H1 (cell line): ENCODE measurements at regions not wholly inside any gene's neighbourhood (a gene's known extent, or its start where the extent isn't known, plus 50 kb on each side); places are given as distances from the start of the nearest gene placed in this dataset.

Source experiments
- CTCF ChIA-PET: fragments of 300-600 bp; sonication (Branson Sonifier 250); formaldehyde crosslinking; loops from one replicate; lab custom pipeline; 2021; ENCODE audit not compliant: partially characterized antibody; lab: Charles Lee
- POLR2A ChIA-PET: fragments of 300-600 bp; sonication (Branson Sonifier 250); formaldehyde crosslinking; loops from one replicate; lab custom pipeline; 2021; ENCODE audit warnings: inconsistent platforms; ENCODE audit not compliant: partially characterized antibody; lab: Charles Lee
- DNase-seq, 2 experiments: peaks; one replicate each; pipeline versions ENCODE4 v3.0.0 to v3.0.0-alpha.2; 2010 to 2022; ENCODE audit warnings: low spot score in 2 of 2, low read depth in 1 of 2, mixed read lengths in 1 of 2
- FAIRE-seq: peaks from 2 replicates; lab custom pipeline; 2011; peaks lifted over from hg19 to GRCh38; lab: Jason Lieb, UNC
- H2AFZ ChIP-seq: 2 replicates; pipeline ENCODE4 v1.8.1; 2012; ENCODE audit warnings: low read length, inconsistent platforms
- H2AK5ac ChIP-seq: 2 replicates; pipeline ENCODE4 v1.6.1; 2013; ENCODE audit warnings: low read depth, low read length
- H2BK120ac ChIP-seq: replicated peaks from 2 replicates; pipeline ENCODE3; 2013; ENCODE audit warnings: low read depth, low read length, inconsistent platforms
- H2BK12ac ChIP-seq: 2 replicates; pipeline ENCODE4 v1.6.1; 2013; ENCODE audit warnings: low read depth, low read length
- H2BK15ac ChIP-seq: 2 replicates; pipeline ENCODE4 v1.6.1; 2013; ENCODE audit warnings: low read length
- H2BK20ac ChIP-seq: 2 replicates; pipeline ENCODE4 v1.6.1; 2013; ENCODE audit warnings: low read length
- H2BK5ac ChIP-seq: 2 replicates; pipeline ENCODE4 v1.6.1; 2013; ENCODE audit warnings: low read depth, low read length
- H3K14ac ChIP-seq: 2 replicates; pipeline ENCODE4 v1.6.1; 2013; ENCODE audit warnings: inconsistent platforms; ENCODE audit not compliant: insufficient read length
- H3K18ac ChIP-seq: 2 replicates; pipeline ENCODE4 v1.6.1; 2013; ENCODE audit warnings: low read length; ENCODE audit errors: extremely low read depth
- H3K23ac ChIP-seq: 2 replicates; pipeline ENCODE4 v1.6.1; 2013; ENCODE audit warnings: inconsistent platforms; ENCODE audit not compliant: insufficient read length
- H3K23me2 ChIP-seq: 2 replicates; pipeline ENCODE4 v1.6.1; 2013; ENCODE audit warnings: low read depth, low read length
- H3K27ac ChIP-seq: 2 replicates; pipeline ENCODE4 v1.6.1; 2011; ENCODE audit warnings: low read depth, low read length, inconsistent platforms
- H3K27me3 ChIP-seq, 4 experiments: replicated peaks in 1 of 4; 1 replicate in 1 of 4; 2 replicates in 3 of 4; pipeline versions ENCODE4 v1.6.1 to v1.8.1; 2011 to 2013; ENCODE audit warnings: low read length in 3 of 4, mild to moderate bottlenecking in 3 of 4, inconsistent platforms in 2 of 4, mixed read lengths in 2 of 4, moderate library complexity in 1 of 4; ENCODE audit not compliant: control insufficient read depth in 3 of 4, insufficient read depth in 3 of 4; ENCODE audit errors: extremely low read depth in 1 of 4
- H3K36me3 ChIP-seq, 4 experiments: 2 replicates each; pipeline versions ENCODE4 v1.6.1 to v1.8.1; 2011 to 2013; ENCODE audit warnings: mild to moderate bottlenecking in 4 of 4, low read length in 3 of 4, moderate library complexity in 2 of 4, control low read depth in 1 of 4, inconsistent platforms in 1 of 4; ENCODE audit not compliant: insufficient read depth in 4 of 4, control insufficient read depth in 2 of 4
- H3K4ac ChIP-seq: replicated peaks from 2 replicates; pipeline ENCODE3; 2013; ENCODE audit warnings: low read length, low read depth, mixed read lengths, inconsistent platforms; ENCODE audit not compliant: insufficient read length
- H3K4me1 ChIP-seq, 4 experiments: replicated peaks in 1 of 4; 1 replicate in 1 of 4; 2 replicates in 3 of 4; pipeline versions ENCODE4 v1.6.1 to v1.8.1; 2011 to 2013; ENCODE audit warnings: low read length in 3 of 4, inconsistent platforms in 2 of 4, mixed read lengths in 1 of 4; ENCODE audit not compliant: insufficient read depth in 4 of 4, control insufficient read depth in 3 of 4
- H3K4me2 ChIP-seq, 2 experiments: 2 replicates each; pipeline versions ENCODE4 v1.6.1 to v1.8.1; 2011 to 2013; ENCODE audit warnings: low read depth in 2 of 2, low read length in 2 of 2, control low read depth in 1 of 2, inconsistent platforms in 1 of 2, mild to moderate bottlenecking in 1 of 2; ENCODE audit not compliant: insufficient read depth in 1 of 2
- H3K4me3 ChIP-seq, 4 experiments: fragments of 200-600, 300-600 bp in 1 of 4; sonication (generic), shearing (Covaris generic), sonication (Bioruptor Twin) in 1 of 4; 2 replicates each; pipeline versions ENCODE4 v1.5.1 to v1.8.1; 2011 to 2016; ENCODE audit warnings: low read length in 4 of 4, low read depth in 3 of 4, control low read depth in 2 of 4, inconsistent platforms in 2 of 4, mild to moderate bottlenecking in 2 of 4, mixed read lengths in 1 of 4, moderate library complexity in 1 of 4; ENCODE audit not compliant: insufficient read depth in 2 of 4; ENCODE audit errors: extremely low read depth in 1 of 4
- H3K56ac ChIP-seq: replicated peaks from 2 replicates; pipeline ENCODE3; 2013; ENCODE audit warnings: low read depth, mild to moderate bottlenecking, mixed read lengths, low read length, inconsistent platforms; ENCODE audit not compliant: insufficient read length
- H3K79me1 ChIP-seq: 2 replicates; pipeline ENCODE4 v1.6.1; 2013; ENCODE audit warnings: low read depth, low read length, control low read depth
- H3K79me2 ChIP-seq, 2 experiments: 2 replicates each; pipeline versions ENCODE4 v1.6.1 to v1.8.1; 2012 to 2013; ENCODE audit warnings: low read length in 2 of 2, mild to moderate bottlenecking in 2 of 2, inconsistent platforms in 1 of 2; ENCODE audit not compliant: insufficient read depth in 2 of 2, control insufficient read depth in 1 of 2
- H3K9ac ChIP-seq, 4 experiments: replicated peaks in 1 of 4; 1 replicate in 1 of 4; 2 replicates in 3 of 4; pipeline versions ENCODE4 v1.6.1 to v1.8.1; 2011 to 2013; ENCODE audit warnings: low read depth in 3 of 4, low read length in 3 of 4, control low read depth in 2 of 4, mild to moderate bottlenecking in 2 of 4, moderate library complexity in 2 of 4, inconsistent platforms in 1 of 4; ENCODE audit errors: extremely low read depth in 1 of 4
- H3K9me3 ChIP-seq, 2 experiments: 2 replicates each; pipeline versions ENCODE4 v1.6.1 to v1.8.1; 2012 to 2013; ENCODE audit warnings: mild to moderate bottlenecking in 2 of 2, moderate library complexity in 2 of 2, control low read depth in 1 of 2, inconsistent platforms in 1 of 2, low read depth in 1 of 2, low read length in 1 of 2, mixed read lengths in 1 of 2; ENCODE audit not compliant: insufficient read depth in 2 of 2
- H4K20me1 ChIP-seq, 2 experiments: replicated peaks in 1 of 2; 2 replicates each; pipeline versions ENCODE3 to v1.8.1; 2011 to 2013; ENCODE audit warnings: inconsistent platforms in 2 of 2, low read length in 2 of 2, mild to moderate bottlenecking in 1 of 2; ENCODE audit not compliant: insufficient read depth in 2 of 2, control insufficient read depth in 1 of 2
- H4K5ac ChIP-seq: 2 replicates; pipeline ENCODE4 v1.6.1; 2013; ENCODE audit warnings: low read length, low read depth, mixed read lengths, inconsistent platforms; ENCODE audit not compliant: insufficient read length
- H4K8ac ChIP-seq: 2 replicates; pipeline ENCODE4 v1.8.0; 2013; ENCODE audit warnings: mild to moderate bottlenecking, moderate library complexity, low read length, inconsistent platforms; ENCODE audit not compliant: insufficient read depth; ENCODE audit errors: extremely low read depth
- H4K91ac ChIP-seq: replicated peaks from 2 replicates; pipeline ENCODE3; 2013; ENCODE audit warnings: low read length, mixed read lengths, inconsistent platforms; ENCODE audit not compliant: insufficient read length
- BACH1 ChIP-seq: IDR thresholded peaks from 2 replicates; pipeline ENCODE4 v1.6.1; 2012; ENCODE audit warnings: low read length, improper control_type of control experiment
- BCL11A ChIP-seq, 2 experiments: IDR thresholded peaks; one replicate each; pipeline ENCODE4 v1.6.1; 2011; ENCODE audit warnings: low read depth in 2 of 2, low read length in 2 of 2, mild to moderate bottlenecking in 2 of 2
- CBX8 ChIP-seq: fragments of 300-800, 300-1000 bp; sonication (generic); IDR thresholded peaks from 2 replicates; pipeline ENCODE4 v1.7.1; 2016; ENCODE audit warnings: low read depth, low read length, borderline replicate concordance
- EGR1 ChIP-seq: IDR thresholded peaks from 2 replicates; pipeline ENCODE4 v1.6.1; 2011; ENCODE audit warnings: low read depth, low read length, borderline replicate concordance
- EZH2 ChIP-seq: fragments of 200-600 bp; sonication (generic); IDR thresholded peaks from 2 replicates; pipeline ENCODE4 v1.7.1; 2012; ENCODE audit warnings: low read depth, mild to moderate bottlenecking, moderate library complexity, low read length, inconsistent platforms; ENCODE audit not compliant: severe bottlenecking
- FOSL1 ChIP-seq: IDR thresholded peaks from 2 replicates; pipeline ENCODE4 v1.6.1; 2011; ENCODE audit warnings: mild to moderate bottlenecking, low read depth, low read length, moderate library complexity; ENCODE audit not compliant: insufficient read depth
- GABPA ChIP-seq: IDR thresholded peaks from 2 replicates; pipeline ENCODE4 v1.6.1; 2011; ENCODE audit warnings: mild to moderate bottlenecking, low read length, moderate library complexity, borderline replicate concordance; ENCODE audit not compliant: insufficient read depth
- JUND ChIP-seq: IDR thresholded peaks from 2 replicates; pipeline ENCODE4 v1.6.1; 2011; ENCODE audit warnings: mild to moderate bottlenecking, improper control_type of control experiment, low read length
- RXRA ChIP-seq: IDR thresholded peaks from 2 replicates; pipeline ENCODE4 v1.6.1; 2011; ENCODE audit warnings: low read depth, mild to moderate bottlenecking, low read length, moderate library complexity; ENCODE audit not compliant: insufficient read depth
- SIN3A ChIP-seq, 2 experiments: IDR thresholded peaks in 1 of 2; conservative IDR thresholded peaks in 1 of 2; 2 replicates each; pipeline ENCODE4 v1.6.1; 2011 to 2012; ENCODE audit warnings: low read length in 2 of 2, improper control_type of control experiment in 1 of 2, low read depth in 1 of 2, mild to moderate bottlenecking in 1 of 2
- SP2 ChIP-seq: IDR thresholded peaks from 2 replicates; pipeline ENCODE4 v1.6.1; 2012; ENCODE audit warnings: mild to moderate bottlenecking, low read length, inconsistent platforms
- SP4 ChIP-seq: IDR thresholded peaks from 2 replicates; pipeline ENCODE4 v1.6.1; 2012; ENCODE audit warnings: low read length, inconsistent platforms
- YY1 ChIP-seq: IDR thresholded peaks from 2 replicates; pipeline ENCODE4 v1.6.1; 2011; ENCODE audit warnings: low read depth, mild to moderate bottlenecking, low read length
- WGBS, 2 experiments: shearing (Covaris generic) in 1 of 2; methylation state at CpG; one replicate each; pipeline versions ENCODE4 v1.1.6 to v1.1.7; 2013 to 2015; ENCODE audit warnings: low lambda C conversion rate in 2 of 2, mixed read lengths in 2 of 2, inconsistent platforms in 1 of 2, low coverage in 1 of 2, missing lambda C conversion rate in 1 of 2; ENCODE audit not compliant: insufficient replicate concordance in 2 of 2, insufficient coverage in 1 of 2, insufficient read length in 1 of 2; ENCODE audit errors: extremely low coverage in 1 of 2, missing lambda C conversion rate in 1 of 2; 5-methylcytosine and 5-hydroxymethylcytosine counted together
- TF ChIP-seq, protein P1 (sequence below): IDR thresholded peaks from 2 replicates; pipeline ENCODE4 v1.6.1; 2012; ENCODE audit warnings: inconsistent platforms

DNA sequence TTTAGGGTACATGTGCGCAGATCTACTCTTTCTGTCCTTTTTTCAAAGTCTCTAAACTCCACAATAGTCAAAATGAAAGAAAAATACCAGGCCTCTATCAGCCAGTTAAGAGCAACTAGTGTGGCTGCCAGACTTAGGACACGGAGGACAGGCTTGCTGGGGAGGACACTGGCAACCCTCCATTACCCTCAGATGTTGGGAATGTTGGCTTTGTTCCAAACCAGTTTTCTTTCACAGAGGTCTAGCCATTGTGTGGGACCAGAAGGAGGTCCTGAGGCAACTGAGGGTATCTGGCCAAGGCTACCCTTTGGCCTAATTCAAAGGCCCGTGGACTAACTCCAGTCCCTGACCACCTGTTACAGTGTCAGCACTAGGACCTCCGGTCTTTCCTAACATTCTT lies 51.2 kb upstream of the MED9 start:
- no peak overlapping the region for H3K23ac ChIP-seq
- H2BK5ac ChIP-seq = no peak overlapping the region
- H3K27me3 ChIP-seq = no peaks in the 10 kb centered on the region
- H2BK120ac ChIP-seq = no peak overlapping the region
- H4K20me1 ChIP-seq = no peaks in the 10 kb centered on the region
- no peak overlapping the region for H2BK15ac ChIP-seq
- no peak overlapping the region for H4K91ac ChIP-seq
- H3K4me2 ChIP-seq = no peak overlapping the region
- POLR2A ChIA-PET = no interaction called here
- CTCF ChIA-PET = no interaction called here
- no peak overlapping the region for H4K5ac ChIP-seq
- WGBS, 2 experiments = 82% methylated on average over 4 of the region's 4 CpGs; no CpG with 5 or more reads in 1 of the 2 experiments
- no peak for FAIRE-seq
- no peak overlapping the region for H3K18ac ChIP-seq
- no peak overlapping the region for H3K9ac ChIP-seq
- H2BK12ac ChIP-seq = no peak overlapping the region
- H3K36me3 ChIP-seq = peaks cover 0 to 2% (median 0%) of the 10 kb centered on the region in 4 experiments; a peak in 1 of 8 replicates
- H3K4ac ChIP-seq = no peak overlapping the region
- H3K23me2 ChIP-seq = no peaks in the 10 kb centered on the region
- no peak overlapping the region for H3K4me3 ChIP-seq
- no peak overlapping the region for H4K8ac ChIP-seq
- no peak overlapping the region for H3K56ac ChIP-seq
- no peaks in the 10 kb centered on the region for H3K79me1 ChIP-seq
- no peak overlapping the region for H2BK20ac ChIP-seq
- H3K79me2 ChIP-seq = no peaks in the 10 kb centered on the region
- H3K14ac ChIP-seq = no peak overlapping the region
- peaks cover 24 to 33% of the 10 kb centered on the region in 2 experiments; a peak in 3 of 4 replicates for H3K9me3 ChIP-seq
- H2AFZ ChIP-seq = no peak overlapping the region
- no peaks in the 10 kb centered on the region for H3K4me1 ChIP-seq
- no peak for DNase-seq
- H2AK5ac ChIP-seq = no peak overlapping the region
- no peak overlapping the region for H3K27ac ChIP-seq
- TF ChIP-seq GABPA (no peak), BCL11A (IDR thresholded peaks at IDR 0.05; ENCODE audit: low read depth in 2 of 2, low read length in 2 of 2) (no peak), RXRA (no peak), CBX8 (no peak), BACH1 (no peak), EZH2 (no peak), YY1 (no peak), SIN3A (conservative IDR thresholded peaks at IDR 0.05 in 1 of 2, IDR thresholded peaks at IDR 0.05 in 1 of 2; ENCODE audit: low read depth in 1 of 2, low read length in 2 of 2) (no peak), EGR1 (no peak), SP4 (no peak), SP2 (no peak), JUND (no peak), FOSL1 (no peak)
- TF ChIP-seq, protein P1, sequence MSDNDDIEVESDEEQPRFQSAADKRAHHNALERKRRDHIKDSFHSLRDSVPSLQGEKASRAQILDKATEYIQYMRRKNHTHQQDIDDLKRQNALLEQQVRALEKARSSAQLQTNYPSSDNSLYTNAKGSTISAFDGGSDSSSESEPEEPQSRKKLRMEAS = no peak
